SK-N-SH treated with all-trans-retinoic acid at 6 μM for 48 hours (cell line): ENCODE measurements at regions not wholly inside any gene's neighbourhood (a gene's known extent, or its start where the extent isn't known, plus 50 kb on each side); places are given as distances from the start of the nearest gene placed in this dataset.

Experiments
- ATAC-seq: fragments of 200-7000 bp; cut with Tn5 transposase; 3 replicates; pipeline ENCODE4 v1.9.1; 2020; ENCODE audit warnings: mild to moderate bottlenecking, moderate library complexity
- ARNTL ChIP-seq: fragments of 450-650 bp; formaldehyde crosslinking; IDR thresholded peaks from 2 replicates; pipeline ENCODE4 v1.5.0; 2020; ENCODE audit warnings: low read depth, mild to moderate bottlenecking, moderate library complexity, borderline replicate concordance
- BACH2 ChIP-seq: fragments of 250-450 bp; sonication (Bioruptor Pico); IDR thresholded peaks from 2 replicates; pipeline ENCODE4 v1.9.0; 2021; ENCODE audit warnings: mild to moderate bottlenecking, borderline replicate concordance
- CSDC2 ChIP-seq: fragments of 250-450 bp; sonication (Bioruptor Pico); IDR thresholded peaks from 2 replicates; pipeline ENCODE4 v1.5.0; 2020; ENCODE audit warnings: mild to moderate bottlenecking, moderate library complexity
- ESRRG ChIP-seq: fragments of 250-450 bp; sonication (Bioruptor Pico); IDR thresholded peaks from 2 replicates; pipeline ENCODE4 v1.6.1; 2021; ENCODE audit warnings: mild to moderate bottlenecking
- GLIS3 ChIP-seq: fragments of 250-450 bp; sonication (Bioruptor Pico); IDR thresholded peaks from 2 replicates; pipeline ENCODE4 v1.5.0; 2020; ENCODE audit warnings: mild to moderate bottlenecking, moderate library complexity
- ISL1 ChIP-seq: fragments of 250-450 bp; sonication (Bioruptor Pico); IDR thresholded peaks from 2 replicates; pipeline ENCODE4 v2.1.2; 2022; ENCODE audit warnings: mild to moderate bottlenecking, moderate library complexity
- OSR1 ChIP-seq: fragments of 250-450 bp; sonication (Bioruptor Pico); IDR thresholded peaks from 2 replicates; pipeline ENCODE4 v1.8.0; 2022; ENCODE audit warnings: moderate library complexity, mild to moderate bottlenecking, inconsistent platforms
- PATZ1 ChIP-seq: fragments of 250-450 bp; sonication (Bioruptor Pico); IDR thresholded peaks from 2 replicates; pipeline ENCODE4 v1.8.0; 2020; ENCODE audit warnings: mild to moderate bottlenecking, moderate library complexity, borderline replicate concordance
- POU6F1 ChIP-seq: fragments of 250-450 bp; sonication (Bioruptor Pico); IDR thresholded peaks from 2 replicates; pipeline ENCODE4 v1.8.0; 2021; ENCODE audit warnings: low read depth, mild to moderate bottlenecking, moderate library complexity, borderline replicate concordance
- PPARA ChIP-seq: fragments of 250-450 bp; sonication (Bioruptor Pico); IDR thresholded peaks from 2 replicates; pipeline ENCODE4 v1.5.0; 2020; ENCODE audit warnings: mild to moderate bottlenecking, borderline replicate concordance
- RARB ChIP-seq: fragments of 250-450 bp; sonication (Bioruptor Pico); IDR thresholded peaks from 2 replicates; pipeline ENCODE4 v1.8.0; 2021; ENCODE audit warnings: mild to moderate bottlenecking, moderate library complexity
- SNAI2 ChIP-seq: fragments of 250-450 bp; sonication (Bioruptor Pico); IDR thresholded peaks from 2 replicates; pipeline ENCODE4 v1.5.0; 2020; ENCODE audit warnings: mild to moderate bottlenecking, moderate library complexity
- TCF4 ChIP-seq: fragments of 250-450 bp; sonication (Bioruptor Pico); IDR thresholded peaks from 2 replicates; pipeline ENCODE4 v1.8.0; 2021; ENCODE audit warnings: mild to moderate bottlenecking, moderate library complexity, borderline replicate concordance
- TOX ChIP-seq: fragments of 250-450 bp; sonication (Bioruptor Pico); IDR thresholded peaks from 2 replicates; pipeline ENCODE4 v1.8.0; 2021; ENCODE audit warnings: mild to moderate bottlenecking, moderate library complexity, borderline replicate concordance
- TSHZ2 ChIP-seq: fragments of 250-450 bp; sonication (Bioruptor Pico); IDR thresholded peaks from 2 replicates; pipeline ENCODE4 v1.5.0; 2020; ENCODE audit warnings: mild to moderate bottlenecking, moderate library complexity
- ZC3H10 ChIP-seq: fragments of 250-450 bp; sonication (Bioruptor Pico); IDR thresholded peaks from 2 replicates; pipeline ENCODE4 v1.5.1; 2021; ENCODE audit warnings: mild to moderate bottlenecking, moderate library complexity
- ZFP3 ChIP-seq: fragments of 250-450 bp; sonication (Bioruptor Pico); IDR thresholded peaks from 2 replicates; pipeline ENCODE4 v1.5.0; 2020; ENCODE audit warnings: mild to moderate bottlenecking, moderate library complexity
- ZFP30 ChIP-seq: fragments of 450-650 bp; formaldehyde crosslinking; IDR thresholded peaks from 2 replicates; pipeline ENCODE4 v1.5.0; 2022; ENCODE audit warnings: mild to moderate bottlenecking, moderate library complexity
- ZNF565 ChIP-seq: fragments of 450-650 bp; formaldehyde crosslinking; conservative IDR thresholded peaks from 2 replicates; pipeline ENCODE4 v1.5.0; 2020; ENCODE audit warnings: low read depth, mild to moderate bottlenecking, moderate library complexity
- ZNF70 ChIP-seq: fragments of 450-650 bp; formaldehyde crosslinking; IDR thresholded peaks from 2 replicates; pipeline ENCODE4 v1.5.0; 2020; ENCODE audit warnings: mild to moderate bottlenecking, moderate library complexity
- ZNF8 ChIP-seq: fragments of 450-650 bp; formaldehyde crosslinking; IDR thresholded peaks from 2 replicates; pipeline ENCODE4 v1.5.0; 2020; ENCODE audit warnings: mild to moderate bottlenecking, moderate library complexity
- TF ChIP-seq, protein P1 (sequence below): fragments of 250-450 bp; sonication (Bioruptor Pico); IDR thresholded peaks from 2 replicates; pipeline ENCODE4 v1.5.1; 2021; ENCODE audit warnings: mild to moderate bottlenecking, moderate library complexity
- TF ChIP-seq, protein P2 (sequence below): fragments of 250-450 bp; sonication (Bioruptor Pico); IDR thresholded peaks from 2 replicates; pipeline ENCODE4 v1.5.1; 2020; ENCODE audit warnings: low read depth, mild to moderate bottlenecking, moderate library complexity

- no peak for ATAC-seq
- TF ChIP-seq ZNF8 (no peak), ARNTL (CRISPR knock-in tag) (no peak), ESRRG (CRISPR knock-in tag) (no peak), ZC3H10 (CRISPR knock-in tag) (no peak), TCF4 (CRISPR knock-in tag) (no peak), BACH2 (CRISPR knock-in tag) (no peak), RARB (CRISPR knock-in tag) (no peak), GLIS3 (CRISPR knock-in tag) (no peak), ZFP30 (CRISPR knock-in tag) (no peak)
- TF ChIP-seq, protein P1, sequence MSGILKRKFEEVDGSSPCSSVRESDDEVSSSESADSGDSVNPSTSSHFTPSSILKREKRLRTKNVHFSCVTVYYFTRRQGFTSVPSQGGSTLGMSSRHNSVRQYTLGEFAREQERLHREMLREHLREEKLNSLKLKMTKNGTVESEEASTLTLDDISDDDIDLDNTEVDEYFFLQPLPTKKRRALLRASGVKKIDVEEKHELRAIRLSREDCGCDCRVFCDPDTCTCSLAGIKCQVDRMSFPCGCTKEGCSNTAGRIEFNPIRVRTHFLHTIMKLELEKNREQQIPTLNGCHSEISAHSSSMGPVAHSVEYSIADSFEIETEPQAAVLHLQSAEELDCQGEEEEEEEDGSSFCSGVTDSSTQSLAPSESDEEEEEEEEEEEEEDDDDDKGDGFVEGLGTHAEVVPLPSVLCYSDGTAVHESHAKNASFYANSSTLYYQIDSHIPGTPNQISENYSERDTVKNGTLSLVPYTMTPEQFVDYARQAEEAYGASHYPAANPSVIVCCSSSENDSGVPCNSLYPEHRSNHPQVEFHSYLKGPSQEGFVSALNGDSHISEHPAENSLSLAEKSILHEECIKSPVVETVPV (CRISPR knock-in tag) = no peak
Measured at GRCh38 chr10:118925404-118926071, 104.0 kb upstream of the NANOS1 start.

DNA sequence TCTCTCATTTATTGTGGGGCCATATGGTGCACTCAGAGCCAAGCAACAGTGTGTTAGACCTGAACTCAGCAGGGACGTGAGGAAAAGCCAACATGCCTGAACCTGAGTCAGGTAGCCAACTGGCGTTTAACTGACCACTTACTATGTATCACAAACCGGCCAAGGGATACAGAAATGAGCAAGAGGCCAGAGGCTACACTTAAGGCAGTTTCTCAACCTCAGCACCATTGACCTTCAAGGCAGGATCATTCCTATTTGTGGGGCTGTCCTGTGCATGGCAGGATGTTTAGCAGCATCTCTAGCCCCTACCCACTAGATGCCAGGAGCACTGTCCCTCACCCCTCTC lies 103.5 kb upstream of the NANOS1 start:
- no peak for ATAC-seq
- TF ChIP-seq OSR1 (CRISPR knock-in tag) (no peak), ESRRG (CRISPR knock-in tag) (no peak), CSDC2 (no peak), PPARA (CRISPR knock-in tag) (no peak), ZNF565 (no peak), TSHZ2 (CRISPR knock-in tag) (no peak), GLIS3 (CRISPR knock-in tag) (no peak), TCF4 (CRISPR knock-in tag) (no peak), ZFP3 (CRISPR knock-in tag) (no peak), POU6F1 (no peak), ZNF70 (CRISPR knock-in tag) (no peak), ZC3H10 (CRISPR knock-in tag) (no peak), SNAI2 (no peak), ISL1 (CRISPR knock-in tag) (no peak), TOX (CRISPR knock-in tag) (no peak), ARNTL (CRISPR knock-in tag) (no peak), ZFP30 (CRISPR knock-in tag) (no peak), RARB (CRISPR knock-in tag) (no peak)
- TF ChIP-seq, protein P1 (CRISPR knock-in tag) = no peak

DNA sequence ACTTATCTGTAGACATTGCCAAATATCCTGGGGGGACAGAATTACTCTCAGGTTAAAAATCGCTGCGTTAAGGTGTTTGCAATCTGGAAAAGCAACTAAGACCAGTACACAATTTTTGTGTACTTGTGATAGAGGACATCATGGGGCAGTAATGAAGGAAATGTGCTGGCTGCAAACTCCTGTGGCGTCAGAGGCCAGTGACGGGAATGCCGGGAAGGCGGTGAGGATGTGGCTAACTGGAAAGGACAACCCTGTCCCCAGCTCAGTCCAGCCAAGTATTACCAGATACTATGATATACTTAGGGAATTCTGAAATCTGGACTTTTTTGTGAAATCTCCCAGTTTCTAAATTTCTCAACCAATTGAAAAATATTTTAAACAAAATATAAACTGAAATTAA lies 103.1 kb upstream of the NANOS1 start:
- TF ChIP-seq PPARA (CRISPR knock-in tag) (no peak), TOX (CRISPR knock-in tag) (no peak), SNAI2 (no peak), ZC3H10 (CRISPR knock-in tag) (no peak), TCF4 (CRISPR knock-in tag) (no peak), ZNF565 (no peak), ESRRG (CRISPR knock-in tag) (no peak), OSR1 (CRISPR knock-in tag) (no peak), PATZ1 (CRISPR knock-in tag) (no peak), BACH2 (CRISPR knock-in tag) (no peak), ISL1 (CRISPR knock-in tag) (no peak), ZNF70 (CRISPR knock-in tag) (no peak), ARNTL (CRISPR knock-in tag) (no peak), GLIS3 (CRISPR knock-in tag) (no peak), ZFP30 (CRISPR knock-in tag) (no peak), ZFP3 (CRISPR knock-in tag) (no peak)
- TF ChIP-seq, protein P1 (CRISPR knock-in tag) = no peak
- TF ChIP-seq, protein P2, sequence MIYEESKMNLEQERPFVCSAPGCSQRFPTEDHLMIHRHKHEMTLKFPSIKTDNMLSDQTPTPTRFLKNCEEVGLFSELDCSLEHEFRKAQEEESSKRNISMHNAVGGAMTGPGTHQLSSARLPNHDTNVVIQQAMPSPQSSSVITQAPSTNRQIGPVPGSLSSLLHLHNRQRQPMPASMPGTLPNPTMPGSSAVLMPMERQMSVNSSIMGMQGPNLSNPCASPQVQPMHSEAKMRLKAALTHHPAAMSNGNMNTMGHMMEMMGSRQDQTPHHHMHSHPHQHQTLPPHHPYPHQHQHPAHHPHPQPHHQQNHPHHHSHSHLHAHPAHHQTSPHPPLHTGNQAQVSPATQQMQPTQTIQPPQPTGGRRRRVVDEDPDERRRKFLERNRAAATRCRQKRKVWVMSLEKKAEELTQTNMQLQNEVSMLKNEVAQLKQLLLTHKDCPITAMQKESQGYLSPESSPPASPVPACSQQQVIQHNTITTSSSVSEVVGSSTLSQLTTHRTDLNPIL = no peak
- TF ChIP-seq, all 23 proteins: peak for 0
- ATAC-seq = no peak
